ENCODE measurements at regions not wholly inside any gene's neighbourhood (a gene's known extent, or its start where the extent isn't known, plus 50 kb on each side); places are given as distances from the start of the nearest gene placed in this dataset.

DNA sequence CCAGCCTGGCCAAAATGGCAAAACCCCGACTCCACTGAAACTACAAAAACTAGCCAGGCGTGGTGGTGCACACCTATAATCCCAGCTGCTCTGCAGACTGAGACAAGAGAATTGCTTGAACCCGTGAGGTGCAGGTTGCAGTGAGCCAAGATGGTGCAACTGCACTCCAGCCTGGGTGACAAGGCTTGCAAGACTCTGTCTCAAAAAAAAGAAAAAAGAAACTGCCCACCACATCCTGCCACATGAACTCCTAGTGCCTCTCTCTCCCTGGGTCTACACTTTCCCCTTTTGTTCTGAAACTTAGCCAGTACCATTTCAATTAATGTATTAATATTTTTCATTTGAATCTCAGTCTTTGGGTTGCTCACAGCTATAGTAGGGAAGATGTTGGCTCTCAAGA lies 192.2 kb upstream of the MME start:
- TF ChIP-seq, protein P1, sequence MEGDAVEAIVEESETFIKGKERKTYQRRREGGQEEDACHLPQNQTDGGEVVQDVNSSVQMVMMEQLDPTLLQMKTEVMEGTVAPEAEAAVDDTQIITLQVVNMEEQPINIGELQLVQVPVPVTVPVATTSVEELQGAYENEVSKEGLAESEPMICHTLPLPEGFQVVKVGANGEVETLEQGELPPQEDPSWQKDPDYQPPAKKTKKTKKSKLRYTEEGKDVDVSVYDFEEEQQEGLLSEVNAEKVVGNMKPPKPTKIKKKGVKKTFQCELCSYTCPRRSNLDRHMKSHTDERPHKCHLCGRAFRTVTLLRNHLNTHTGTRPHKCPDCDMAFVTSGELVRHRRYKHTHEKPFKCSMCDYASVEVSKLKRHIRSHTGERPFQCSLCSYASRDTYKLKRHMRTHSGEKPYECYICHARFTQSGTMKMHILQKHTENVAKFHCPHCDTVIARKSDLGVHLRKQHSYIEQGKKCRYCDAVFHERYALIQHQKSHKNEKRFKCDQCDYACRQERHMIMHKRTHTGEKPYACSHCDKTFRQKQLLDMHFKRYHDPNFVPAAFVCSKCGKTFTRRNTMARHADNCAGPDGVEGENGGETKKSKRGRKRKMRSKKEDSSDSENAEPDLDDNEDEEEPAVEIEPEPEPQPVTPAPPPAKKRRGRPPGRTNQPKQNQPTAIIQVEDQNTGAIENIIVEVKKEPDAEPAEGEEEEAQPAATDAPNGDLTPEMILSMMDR (IDR thresholded peaks at IDR 0.05) = no peak
- no peak for TF ChIP-seq EZH2 (IDR thresholded peaks at IDR 0.05; ENCODE audit: borderline replicate concordance, insufficient read depth, low read depth, low read length, poor library complexity, severe bottlenecking)

All from B cell (primary cell).